HK-2 (cell line): ENCODE measurements at regions not wholly inside any gene's neighbourhood (a gene's known extent, or its start where the extent isn't known, plus 50 kb on each side); places are given as distances from the start of the nearest gene placed in this dataset.

Experiments
- DNase-seq: peaks from one replicate; pipeline ENCODE4 v3.0.0-alpha.2; 2018; ENCODE audit not compliant: unreplicated experiment

- no peak for DNase-seq
Observed at GRCh38 chr15:62608369-62608768, 434.2 kb upstream of the TPM1 start.

GRCh38 chr15:62610265-62610869 is 432.2 kb upstream of the TPM1 start:
- no peak for DNase-seq

GRCh38 chr15:62611002-62611401 is 431.5 kb upstream of the TPM1 start:
- no peak for DNase-seq

DNA sequence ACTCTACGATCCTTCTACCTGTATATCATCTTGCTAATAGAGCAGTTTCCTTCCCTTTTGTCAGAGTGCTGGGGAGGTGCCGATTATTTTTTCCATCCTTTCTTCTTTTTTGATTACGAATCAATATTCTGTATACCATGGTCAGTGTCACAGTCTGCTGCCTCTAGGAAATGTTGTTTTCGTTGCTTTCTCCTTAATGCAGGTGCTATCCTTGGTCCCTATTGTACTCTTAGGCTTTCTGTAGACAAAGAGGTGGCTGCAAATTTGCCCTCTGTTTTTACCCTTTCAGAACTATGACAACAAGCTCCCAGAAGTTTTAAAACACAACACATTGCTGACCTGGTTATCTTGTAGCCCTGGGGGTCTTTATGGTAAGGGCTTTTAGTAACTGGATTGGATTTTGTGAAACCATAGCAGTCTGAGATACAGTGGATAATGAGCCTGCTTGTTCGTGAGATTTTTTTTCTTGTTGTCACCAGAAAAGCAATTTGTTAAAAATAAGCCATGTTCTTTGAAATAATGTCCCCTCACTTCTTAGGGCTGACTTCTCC is 430.3 kb upstream of the TPM1 start:
- DNase-seq: no peak

DNA sequence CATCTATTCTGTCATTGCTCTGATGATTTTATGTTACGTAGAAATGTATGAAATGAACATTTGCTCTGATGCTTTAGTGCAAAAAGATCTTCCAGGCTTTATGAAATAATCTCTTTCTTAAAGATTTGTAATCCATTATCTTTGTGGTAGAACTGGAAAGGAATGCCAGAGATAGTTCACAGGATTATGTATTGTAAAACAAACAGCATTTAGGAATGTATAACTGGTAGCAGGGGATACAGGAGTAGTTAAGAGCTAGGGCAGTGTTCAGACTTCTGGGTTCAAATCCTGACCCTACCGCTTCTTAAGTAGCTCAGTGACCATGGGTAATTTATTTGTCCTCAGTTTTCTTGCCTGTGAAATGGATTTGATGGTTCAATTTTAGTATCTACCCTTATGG is 429.8 kb upstream of the TPM1 start:
- DNase-seq: no peak

DNA sequence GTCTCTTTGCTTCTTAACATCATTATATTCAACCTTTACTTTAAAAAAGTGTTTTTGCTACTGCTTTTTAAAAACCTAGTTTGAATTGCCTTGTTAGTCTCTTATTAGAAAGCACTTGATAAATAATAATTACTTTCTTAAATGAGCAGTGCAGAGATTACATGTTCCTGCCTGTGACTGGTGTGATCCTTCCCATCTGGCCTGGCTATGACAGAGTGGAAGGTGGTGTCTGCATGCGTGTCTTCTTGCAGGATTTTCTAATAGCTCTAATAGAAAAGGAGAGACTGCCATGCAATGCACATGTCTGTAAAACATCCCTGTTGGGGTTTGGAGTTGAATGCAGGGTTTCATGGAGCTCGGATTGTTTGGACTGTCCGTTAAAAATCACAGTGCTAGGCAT is 425.8 kb upstream of the TPM1 start:
- DNase-seq: no peak

- DNase-seq: no peak
Observed at GRCh38 chr15:62617741-62618140, 424.8 kb upstream of the TPM1 start.

DNA sequence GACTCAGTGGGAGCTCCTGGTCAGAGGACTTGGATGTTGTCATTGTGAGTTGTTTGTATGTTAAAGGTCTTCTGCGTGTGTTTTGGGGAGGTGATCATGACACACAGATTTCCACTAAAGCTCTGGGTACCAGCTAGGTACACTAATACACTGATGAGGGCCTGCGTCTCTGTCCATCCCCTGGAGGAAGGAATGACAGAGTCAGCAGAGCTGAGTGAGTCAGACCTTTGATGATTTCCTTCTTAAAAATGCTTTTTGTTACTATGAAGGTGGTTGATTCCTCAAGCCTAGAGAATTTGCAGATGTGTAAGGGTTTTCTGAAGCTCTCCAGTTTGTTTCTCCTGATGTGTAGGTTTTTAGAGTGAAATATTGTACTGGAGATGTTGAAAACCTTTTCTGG is 424.1 kb upstream of the TPM1 start:
- DNase-seq: peak; percentile 28

- no peak for DNase-seq
Observed at GRCh38 chr15:62618846-62619504, 423.6 kb upstream of the TPM1 start.

- DNase-seq: no peak
Observed at GRCh38 chr15:62619526-62619925, 423.0 kb upstream of the TPM1 start.

GRCh38 chr15:62622775-62623174 is 419.8 kb upstream of the TPM1 start:
- no peak for DNase-seq

GRCh38 chr15:62624547-62625378 is 417.8 kb upstream of the TPM1 start:
- DNase-seq: no peak

DNA sequence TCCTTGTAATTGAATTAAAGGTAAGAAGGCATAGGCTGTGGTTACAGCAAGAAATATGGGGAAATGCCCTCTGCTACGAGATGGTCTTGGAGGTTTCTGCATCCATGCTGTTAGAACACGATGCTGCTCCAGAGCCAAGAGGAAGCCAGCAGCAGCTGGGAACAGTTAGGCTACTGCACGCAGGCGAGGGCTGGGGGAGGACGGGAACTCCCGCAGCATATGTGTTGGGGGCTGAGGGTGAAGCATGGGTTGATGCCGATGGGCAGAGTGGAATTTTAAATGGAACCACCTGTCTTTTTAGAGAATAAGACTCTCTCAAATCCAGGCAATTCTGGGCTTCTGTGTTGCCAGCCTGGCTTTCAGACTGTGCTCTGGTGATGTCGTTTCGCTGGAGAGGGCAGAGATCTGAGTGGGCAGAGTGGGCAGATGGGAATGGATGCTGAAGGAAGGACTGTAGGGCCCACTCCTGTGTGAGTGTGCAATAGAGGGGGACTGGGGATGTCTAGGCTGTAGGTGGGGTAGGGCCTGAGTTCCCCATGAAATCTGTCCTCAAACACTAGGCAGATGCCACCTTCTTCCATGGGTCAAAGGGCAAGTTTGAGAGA is 417.0 kb upstream of the TPM1 start:
- DNase-seq: no peak

- DNase-seq: no peak
Observed at GRCh38 chr15:62626903-62627302, 415.6 kb upstream of the TPM1 start.

GRCh38 chr15:62631076-62631724 is 411.3 kb upstream of the TPM1 start:
- no peak for DNase-seq

- no peak for DNase-seq
Observed at GRCh38 chr15:62636823-62637573, 405.5 kb upstream of the TPM1 start.

GRCh38 chr15:62637574-62637897 is 405.0 kb upstream of the TPM1 start:
- no peak for DNase-seq

DNA sequence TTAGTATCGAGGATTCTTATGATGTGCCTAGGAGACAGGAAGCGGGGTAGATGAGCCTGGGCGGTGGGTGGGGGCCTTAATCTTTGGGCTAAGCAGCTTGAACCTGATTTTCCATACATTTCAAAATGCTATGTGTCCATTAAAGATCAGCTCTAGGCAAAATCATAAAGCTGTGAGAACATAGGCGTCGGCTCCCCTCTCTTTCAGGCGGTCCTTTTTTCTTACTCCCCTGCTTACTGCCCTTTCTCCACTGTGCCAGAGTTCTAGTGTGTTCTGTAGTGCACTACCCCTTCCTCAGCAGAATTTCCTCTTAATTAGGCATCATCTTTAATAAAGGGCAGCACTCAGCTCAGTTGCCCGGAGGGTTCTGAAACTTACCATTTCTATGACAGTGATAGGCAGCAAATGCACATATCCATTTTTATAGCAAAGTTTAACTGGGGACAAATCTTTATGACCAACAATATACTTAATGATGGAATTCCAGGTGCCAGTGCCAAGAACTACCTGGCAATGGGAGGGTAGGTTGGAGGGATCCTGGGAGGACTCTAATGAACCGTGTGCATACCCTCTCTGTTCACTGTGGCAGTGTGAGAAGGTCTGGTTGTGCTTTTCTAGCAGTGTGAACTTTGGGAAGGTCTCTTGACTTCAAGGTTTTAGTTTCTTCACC is 404.5 kb upstream of the TPM1 start:
- no peak for DNase-seq

GRCh38 chr15:62639432-62639831 is 403.1 kb upstream of the TPM1 start:
- DNase-seq: no peak

DNA sequence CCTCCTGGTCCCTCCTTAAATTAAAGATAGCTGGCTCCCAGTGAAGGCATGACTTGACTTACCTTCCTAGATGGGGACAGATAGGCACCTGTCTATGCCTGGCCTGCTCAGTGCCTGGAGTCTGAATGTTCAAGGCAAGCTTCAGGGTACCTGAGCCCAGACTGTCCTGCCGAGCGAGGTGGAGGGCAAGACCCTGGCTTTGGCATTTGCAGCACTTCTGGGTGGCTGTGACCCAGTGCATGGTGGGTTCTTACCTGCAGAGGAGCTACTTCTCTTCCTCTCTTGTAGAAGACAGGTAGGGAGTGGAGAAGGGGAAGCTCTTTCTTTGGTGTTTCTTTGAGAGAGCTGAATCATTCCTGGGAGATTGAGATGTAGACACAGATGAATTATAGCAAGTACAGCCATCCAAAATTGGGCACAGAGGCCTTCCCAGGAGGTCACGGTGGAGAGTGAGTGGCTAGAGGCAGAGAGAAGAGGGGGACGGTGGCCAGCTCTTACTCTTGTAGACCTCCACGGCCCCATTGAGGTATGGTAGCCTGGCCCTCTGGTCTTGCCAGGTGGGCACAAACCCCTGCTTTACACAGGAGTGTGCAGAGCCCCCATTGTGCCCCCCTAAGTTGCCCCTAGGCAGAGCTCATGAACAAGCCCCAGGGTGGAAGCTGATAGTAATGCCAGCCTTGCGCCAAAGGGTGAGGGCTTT is 402.5 kb upstream of the TPM1 start:
- no peak for DNase-seq
